ENCODE measurements at regions not wholly inside any gene's neighbourhood (a gene's known extent, or its start where the extent isn't known, plus 50 kb on each side); places are given as distances from the start of the nearest gene placed in this dataset.
A peak's percentile ranks its signal among the peaks of the same experiment; 100 is the strongest.

- Histone ChIP-seq H3K79me2 (replicated peaks; ENCODE audit: insufficient read depth, low read length) (peaks cover 77% of the 10 kb centered on the region), H2AFZ (ENCODE audit: low read depth, low read length) (peak overlapping the region; percentile 15), H3K4me3 (ENCODE audit: low read length) (peak overlapping the region; percentile 62), H3K36me3 (ENCODE audit: insufficient read depth, low read length) (no peaks in the 10 kb centered on the region), H3F3A (ENCODE audit: insufficient read depth, low read length, poor library complexity, severe bottlenecking) (no peaks in the 10 kb centered on the region), H4K20me1 (ENCODE audit: insufficient read depth) (no peaks in the 10 kb centered on the region), H3K27ac (ENCODE audit: low read length) (peak overlapping the region; percentile 46), H3K4me2 (ENCODE audit: low read length) (peak overlapping the region; percentile 72), H3K9me2 (ENCODE audit: insufficient read depth, low read length) (no peaks in the 10 kb centered on the region), H3K9ac (ENCODE audit: low read length) (peak overlapping the region; percentile 43), H3K27me3 (ENCODE audit: insufficient read depth, low read depth, low read length) (no peaks in the 10 kb centered on the region), H3K9me3 (ENCODE audit: low read length) (no peaks in the 10 kb centered on the region)
- TF ChIP-seq MXI1 (conservative IDR thresholded peaks at IDR 0.05; ENCODE audit: poor library complexity, severe bottlenecking) (no peak), SMC3 (conservative IDR thresholded peaks at IDR 0.05; ENCODE audit: poor library complexity) (no peak), RAD21 (conservative IDR thresholded peaks at IDR 0.05) (no peak), EZH2 (IDR thresholded peaks at IDR 0.05; ENCODE audit: borderline replicate concordance, insufficient read depth, low read length, poor library complexity, severe bottlenecking) (no peak), POLR2AphosphoS5 (IDR thresholded peaks at IDR 0.05) (peak; percentile 73), CTCF (IDR thresholded peaks at IDR 0.05; ENCODE audit: poor library complexity, severe bottlenecking) (no peak), TAF1 (IDR thresholded peaks at IDR 0.05; ENCODE audit: low read depth) (no peak)
These were observed 530.7 kb downstream of the ZIC1 start for GRCh38 chr3:147939839-147940238.

GRCh38 chr3:147940405-147941193 is 531.4 kb downstream of the ZIC1 start:
- Histone ChIP-seq H3K4me2 (ENCODE audit: low read length) (peak overlapping the region; percentile 72), H3K9ac (ENCODE audit: low read length) (peak overlapping the region; percentile 42)

More at GRCh38 chr3:147940405-147941193, 531.4 kb downstream of the ZIC1 start:
- no peaks in the 10 kb centered on the region for H3K9me3 ChIP-seq (ENCODE audit: low read length)
- H3K9me2 ChIP-seq (ENCODE audit: insufficient read depth, low read length): no peaks in the 10 kb centered on the region
- H2AFZ ChIP-seq (ENCODE audit: low read depth, low read length): peak overlapping the region; percentile 11
- no peak for TF ChIP-seq MXI1 (conservative IDR thresholded peaks at IDR 0.05; ENCODE audit: poor library complexity, severe bottlenecking)
- no peak for TF ChIP-seq EP300 (conservative IDR thresholded peaks at IDR 0.05; ENCODE audit: poor library complexity, severe bottlenecking)
- no peak for TF ChIP-seq REST (IDR thresholded peaks at IDR 0.05; ENCODE audit: borderline replicate concordance)
- no peak for TF ChIP-seq TAF1 (IDR thresholded peaks at IDR 0.05; ENCODE audit: low read depth)
- peak; percentile 30 for TF ChIP-seq RAD21 (conservative IDR thresholded peaks at IDR 0.05)
- no peak for TF ChIP-seq SMC3 (conservative IDR thresholded peaks at IDR 0.05; ENCODE audit: poor library complexity)
- peak overlapping the region; percentile 0 for H3K27ac ChIP-seq (ENCODE audit: low read length)
- no peaks in the 10 kb centered on the region for H3K27me3 ChIP-seq (ENCODE audit: insufficient read depth, low read depth, low read length)
- peaks cover 78% of the 10 kb centered on the region for H3K79me2 ChIP-seq (replicated peaks; ENCODE audit: insufficient read depth, low read length)
- no peaks in the 10 kb centered on the region for H3K36me3 ChIP-seq (ENCODE audit: insufficient read depth, low read length)
- no peaks in the 10 kb centered on the region for H3F3A ChIP-seq (ENCODE audit: insufficient read depth, low read length, poor library complexity, severe bottlenecking)
- H4K20me1 ChIP-seq (ENCODE audit: insufficient read depth): no peaks in the 10 kb centered on the region
- H3K4me3 ChIP-seq (ENCODE audit: low read length): peak overlapping the region; percentile 49
